HG03064 (cell line): ENCODE measurements at regions not wholly inside any gene's neighbourhood (a gene's known extent, or its start where the extent isn't known, plus 50 kb on each side); places are given as distances from the start of the nearest gene placed in this dataset.
A peak's percentile ranks its signal among the peaks of the same experiment; 100 is the strongest.

Experiments
- ATAC-seq: cut with Tn5 transposase; IDR thresholded peaks from one replicate; pipeline ENCODE4 v1.9.1; 2021; ENCODE audit warnings: low read depth; ENCODE audit not compliant: unreplicated experiment

GRCh38 chr4:84046551-84046950 is 452.5 kb downstream of the NKX6-1 start:
- ATAC-seq = no peak

DNA sequence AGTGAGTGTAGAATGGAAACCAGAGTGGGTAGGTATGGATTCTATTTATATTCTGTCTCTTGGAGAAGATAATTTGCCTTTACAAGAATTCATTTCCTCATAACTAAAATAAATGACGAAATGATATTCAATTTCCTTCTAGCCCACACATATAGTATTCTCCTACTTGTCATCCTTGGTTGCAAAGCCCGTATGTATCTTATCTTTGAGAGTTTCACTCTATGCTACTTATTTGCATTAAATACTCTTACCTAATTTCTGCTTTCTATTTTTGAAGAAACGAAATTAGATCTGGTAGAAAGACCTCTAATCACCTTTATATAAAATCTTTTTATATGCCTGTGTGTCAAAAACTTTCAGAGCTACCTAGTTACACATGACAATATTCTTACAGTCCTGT is 457.7 kb downstream of the NKX6-1 start:
- ATAC-seq = no peak

- ATAC-seq = no peak
Measured at GRCh38 chr4:84035568-84035967, 463.5 kb downstream of the NKX6-1 start.

DNA sequence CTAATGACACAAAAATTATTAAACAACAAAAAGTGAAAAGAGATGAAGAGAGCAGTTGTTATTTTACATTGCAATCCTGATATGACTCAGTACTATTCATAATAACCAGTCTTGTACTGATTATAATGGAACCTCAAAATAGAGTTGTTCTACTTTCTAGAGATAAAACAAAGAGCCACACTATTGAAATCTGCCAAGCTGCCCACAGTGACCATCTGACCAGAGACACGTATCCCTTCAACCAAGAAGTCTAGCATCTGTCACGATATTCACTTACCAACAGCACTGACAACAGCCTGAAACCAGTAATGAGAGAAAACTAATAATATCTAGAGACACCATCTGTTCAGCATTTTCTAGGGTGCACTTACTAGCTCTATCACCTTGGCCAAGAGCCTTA is 466.7 kb downstream of the NKX6-1 start:
- peak; percentile 75 for ATAC-seq

DNA sequence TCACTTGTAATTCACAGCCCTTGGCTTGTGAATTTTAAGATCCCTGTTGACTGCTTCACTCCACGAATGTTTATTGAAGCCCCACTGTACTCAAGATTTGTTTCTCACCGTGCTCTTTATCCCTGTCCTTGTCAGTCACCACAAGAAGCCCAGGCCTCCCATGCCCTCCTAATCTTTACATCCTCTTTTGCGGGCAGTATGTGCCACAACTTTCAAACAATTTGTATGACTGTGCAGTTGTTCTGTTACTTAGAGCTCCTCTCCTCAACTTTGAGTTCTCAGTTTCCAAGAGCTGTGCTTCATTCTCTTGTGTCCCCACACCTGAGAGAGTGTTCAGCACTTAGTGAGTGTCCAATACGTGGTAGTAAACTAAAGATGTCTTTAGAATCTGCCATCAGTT is 467.7 kb downstream of the NKX6-1 start:
- ATAC-seq = no peak

DNA sequence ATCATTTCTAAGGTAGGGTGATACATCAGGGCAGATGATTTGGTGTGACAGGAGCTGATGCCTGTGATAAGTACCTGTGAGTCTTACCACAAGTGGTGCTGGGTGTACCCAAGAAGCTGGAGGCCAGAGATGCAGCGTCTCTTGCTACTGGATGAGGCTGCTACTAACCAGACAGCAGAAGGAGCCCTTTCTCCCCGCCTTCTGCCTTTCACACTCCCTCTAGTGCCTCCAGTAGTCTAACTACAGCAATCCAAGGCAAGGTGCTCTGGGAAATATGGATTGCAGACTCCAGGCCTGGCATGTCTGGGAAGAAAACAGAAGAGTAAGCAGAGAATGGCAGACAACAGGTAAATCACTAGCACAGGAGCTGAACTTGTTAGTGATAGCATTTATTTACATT is 470.8 kb downstream of the NKX6-1 start:
- no peak for ATAC-seq

- no peak for ATAC-seq
Measured at GRCh38 chr4:84024405-84024804, 474.7 kb downstream of the NKX6-1 start.

DNA sequence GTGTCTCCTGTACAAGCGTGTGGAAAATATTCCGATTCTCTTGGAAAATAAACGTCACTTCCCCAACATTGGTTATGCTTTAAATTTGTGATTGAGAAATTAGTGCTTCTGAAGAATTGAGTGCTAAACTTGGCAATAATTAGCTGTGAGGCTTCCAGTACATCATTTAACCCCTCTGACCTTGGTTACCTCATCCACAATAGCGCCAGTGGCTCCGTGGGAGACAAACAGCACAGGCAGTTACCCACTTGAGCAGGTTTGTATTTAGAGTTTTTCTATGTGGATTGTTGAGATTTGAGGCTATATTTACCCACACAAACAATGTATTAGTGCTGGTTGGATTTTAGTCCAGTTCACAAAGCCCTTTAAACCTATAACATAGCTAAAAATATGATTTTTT is 476.5 kb downstream of the NKX6-1 start:
- ATAC-seq = no peak

- ATAC-seq = no peak
Measured at GRCh38 chr4:84019626-84020025, 479.5 kb downstream of the NKX6-1 start.

DNA sequence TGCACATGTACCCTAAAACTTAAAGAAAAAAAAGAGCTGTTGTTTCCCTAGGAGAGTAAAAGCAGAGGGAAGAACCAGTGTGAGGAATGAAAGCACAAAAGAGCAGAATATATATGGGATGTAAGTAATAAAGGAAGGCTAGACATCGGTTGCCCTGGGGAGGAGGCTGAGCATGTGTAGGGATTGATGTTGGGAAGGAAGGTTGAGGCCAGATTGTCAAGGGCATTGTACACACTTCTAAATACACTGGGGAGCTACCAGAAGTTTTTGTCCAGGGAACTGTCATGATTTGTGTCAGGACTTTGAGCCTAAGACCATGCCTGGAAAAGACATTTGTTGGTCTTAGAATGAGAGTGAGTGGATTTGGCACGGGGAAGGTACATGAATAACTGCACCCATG is 467.1 kb downstream of the GPAT3 start:
- no peak for ATAC-seq

GRCh38 chr4:84001876-84002569 is 466.1 kb downstream of the GPAT3 start:
- ATAC-seq = no peak

DNA sequence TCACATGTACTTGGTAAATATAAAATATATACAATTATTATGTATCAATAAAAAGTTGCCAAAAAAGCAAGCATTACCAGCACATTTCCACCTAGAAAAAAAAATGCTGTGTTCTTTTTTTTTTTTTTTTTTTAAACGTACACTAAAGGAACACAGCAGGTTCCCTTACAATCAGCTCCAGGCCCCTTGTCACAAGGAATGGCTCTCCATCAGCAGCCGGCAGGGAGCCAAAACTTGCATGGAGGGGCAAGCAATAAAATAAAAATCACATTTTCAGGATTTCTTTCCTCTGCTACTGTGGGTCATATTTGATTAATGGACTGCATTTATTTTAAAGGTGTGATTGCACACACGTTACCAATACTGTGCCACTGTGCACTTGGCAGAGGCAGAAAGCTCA is 460.3 kb downstream of the GPAT3 start:
- ATAC-seq = no peak

DNA sequence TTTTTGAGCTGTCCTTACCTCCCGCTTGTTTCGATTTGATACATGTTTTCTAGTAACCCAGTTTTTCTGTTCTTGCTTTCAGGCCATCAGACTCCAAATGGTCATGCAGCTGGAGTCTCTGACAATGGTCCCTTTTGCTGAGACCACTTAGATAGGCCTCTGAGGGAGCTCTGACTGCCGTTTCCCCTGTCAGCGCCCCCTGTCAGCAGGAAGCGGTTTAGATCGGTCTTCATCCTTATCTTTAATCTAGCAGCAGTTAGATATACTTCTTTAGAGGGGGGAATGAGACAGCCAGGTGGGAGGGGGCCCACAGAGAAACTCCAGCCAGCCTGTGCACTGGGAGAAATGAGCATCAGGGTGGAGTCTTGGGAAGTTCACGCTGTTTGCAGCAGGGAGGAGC is 457.9 kb downstream of the GPAT3 start:
- no peak for ATAC-seq

DNA sequence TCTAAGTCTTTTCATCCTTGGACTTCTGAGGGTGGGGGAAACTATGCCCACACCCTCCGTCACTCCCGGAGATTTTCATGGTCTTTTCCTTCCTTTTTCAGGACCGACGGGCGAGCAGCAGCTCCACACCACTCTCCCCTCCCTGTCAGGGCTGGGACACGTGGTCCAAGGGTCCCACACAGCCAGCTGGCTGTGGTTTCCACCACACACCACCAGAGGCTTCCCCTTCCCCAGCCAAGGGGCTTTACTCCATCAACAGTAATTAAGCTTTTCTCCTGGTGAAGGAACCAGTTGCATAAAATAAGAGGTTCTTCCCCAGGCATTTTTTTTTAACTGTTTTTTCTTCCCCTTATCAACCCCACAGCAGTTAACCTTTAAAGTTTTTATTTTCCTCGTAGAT is 453.9 kb downstream of the GPAT3 start:
- ATAC-seq = no peak

DNA sequence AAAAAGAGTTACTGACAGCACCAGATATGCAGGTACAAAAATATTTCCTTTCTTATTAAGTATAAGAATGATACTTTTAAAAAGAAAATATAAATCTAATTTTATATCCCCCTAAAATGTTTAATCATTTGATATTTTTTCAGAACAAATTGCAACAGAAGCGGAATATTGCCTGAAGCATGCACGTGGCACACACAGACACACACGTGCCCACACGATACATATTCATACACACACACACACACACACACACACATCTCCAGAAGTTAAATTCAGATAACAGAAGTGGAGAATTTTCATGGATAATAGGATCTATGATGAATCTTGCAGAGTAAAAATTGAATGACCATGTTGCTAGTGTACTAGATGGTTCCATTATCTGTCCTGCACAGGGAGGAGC is 445.2 kb downstream of the GPAT3 start:
- no peak for ATAC-seq

DNA sequence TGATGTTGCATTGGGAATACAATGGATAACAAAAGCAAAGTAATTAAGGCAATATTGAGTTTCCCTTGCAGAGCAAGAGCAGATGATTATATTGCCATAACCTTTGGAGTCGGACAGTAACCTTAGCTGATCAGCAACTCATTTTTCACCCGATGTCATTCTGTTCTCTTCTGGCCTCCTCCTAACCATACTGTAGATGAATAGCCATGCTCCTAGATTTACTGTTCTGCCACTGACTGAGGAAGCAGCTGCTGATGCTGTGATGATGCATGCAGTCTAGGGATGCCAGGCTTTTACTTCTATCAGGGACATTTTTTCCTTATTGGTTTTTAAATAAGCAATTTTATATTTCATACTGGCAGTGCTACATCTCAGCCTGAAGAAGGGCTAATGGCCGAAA is 443.9 kb downstream of the GPAT3 start:
- no peak for ATAC-seq

GRCh38 chr4:83974111-83974780 is 438.3 kb downstream of the GPAT3 start:
- ATAC-seq = no peak

GRCh38 chr4:83964996-83965541 is 429.2 kb downstream of the GPAT3 start:
- no peak for ATAC-seq

DNA sequence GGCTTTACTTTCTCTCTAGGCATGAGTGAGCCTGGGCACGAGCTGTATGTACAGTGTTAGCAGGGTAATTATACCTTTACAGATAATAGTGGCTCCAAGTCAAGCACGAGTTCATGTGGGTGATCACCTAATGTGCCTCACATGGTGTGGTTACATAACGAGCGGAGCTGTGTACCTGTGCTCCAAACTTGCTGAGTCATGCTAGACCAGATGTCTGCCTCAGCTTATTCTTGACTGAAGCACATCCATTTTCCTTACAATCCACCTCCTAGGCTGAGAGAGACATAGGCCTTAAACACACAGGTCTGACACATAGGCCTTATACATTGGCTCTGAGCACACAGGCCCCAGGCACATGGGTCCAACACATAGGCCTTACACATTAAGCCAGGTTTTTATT is 426.6 kb downstream of the GPAT3 start:
- no peak for ATAC-seq

- ATAC-seq = no peak
Measured at GRCh38 chr4:83961575-83961974, 425.7 kb downstream of the GPAT3 start.

GRCh38 chr4:83959160-83959559 is 423.3 kb downstream of the GPAT3 start:
- ATAC-seq = no peak

- no peak for ATAC-seq
Measured at GRCh38 chr4:83947830-83948193, 411.9 kb downstream of the GPAT3 start.
